Gastroesophageal sphincter (tissue), 3 donors: ENCODE measurements at regions not wholly inside any gene's neighbourhood (a gene's known extent, or its start where the extent isn't known, plus 50 kb on each side); places are given as distances from the start of the nearest gene placed in this dataset.

Source experiments
- POLR2A ChIP-seq, 2 donors: fragments of 450-650 bp; IDR thresholded peaks; one replicate each; pipeline ENCODE4 v1.6.1; 2017; ENCODE audit warnings: antibody characterized with exemption in 2 of 2, mild to moderate bottlenecking in 2 of 2, moderate library complexity in 1 of 2
- TF ChIP-seq, protein P1 (sequence below), 4 experiments: fragments of 200-600 bp in 2 of 4; fragments of 450-650 bp in 2 of 4; sonication (generic) in 1 of 4; IDR thresholded peaks; one replicate each; pipeline ENCODE4 v1.5.1; 2017 to 2019; ENCODE audit warnings: antibody characterized with exemption in 4 of 4, mild to moderate bottlenecking in 2 of 4, moderate library complexity in 2 of 4

DNA sequence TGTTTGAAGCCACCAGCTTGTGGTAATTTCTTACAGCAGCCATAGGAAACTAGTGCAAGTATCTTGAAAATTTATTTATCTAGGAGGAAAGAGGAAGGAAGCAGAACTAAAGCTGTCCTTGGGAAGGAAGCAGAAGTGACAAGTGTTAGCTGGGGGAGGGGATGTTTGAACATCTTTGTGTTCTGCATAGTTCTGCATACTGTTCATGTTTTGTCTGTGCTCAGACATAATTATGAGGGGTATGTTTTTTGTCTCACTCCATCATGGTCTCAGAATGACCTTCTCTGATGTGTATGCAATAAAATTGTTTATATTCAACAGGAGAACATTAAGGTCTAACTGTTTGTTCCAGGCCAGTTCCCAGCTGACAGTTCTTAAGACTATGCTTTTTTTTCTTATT, 606.5 kb downstream of the GALC start:
- TF ChIP-seq POLR2A (IDR thresholded peaks at IDR 0.05): no peak
- TF ChIP-seq, protein P1, sequence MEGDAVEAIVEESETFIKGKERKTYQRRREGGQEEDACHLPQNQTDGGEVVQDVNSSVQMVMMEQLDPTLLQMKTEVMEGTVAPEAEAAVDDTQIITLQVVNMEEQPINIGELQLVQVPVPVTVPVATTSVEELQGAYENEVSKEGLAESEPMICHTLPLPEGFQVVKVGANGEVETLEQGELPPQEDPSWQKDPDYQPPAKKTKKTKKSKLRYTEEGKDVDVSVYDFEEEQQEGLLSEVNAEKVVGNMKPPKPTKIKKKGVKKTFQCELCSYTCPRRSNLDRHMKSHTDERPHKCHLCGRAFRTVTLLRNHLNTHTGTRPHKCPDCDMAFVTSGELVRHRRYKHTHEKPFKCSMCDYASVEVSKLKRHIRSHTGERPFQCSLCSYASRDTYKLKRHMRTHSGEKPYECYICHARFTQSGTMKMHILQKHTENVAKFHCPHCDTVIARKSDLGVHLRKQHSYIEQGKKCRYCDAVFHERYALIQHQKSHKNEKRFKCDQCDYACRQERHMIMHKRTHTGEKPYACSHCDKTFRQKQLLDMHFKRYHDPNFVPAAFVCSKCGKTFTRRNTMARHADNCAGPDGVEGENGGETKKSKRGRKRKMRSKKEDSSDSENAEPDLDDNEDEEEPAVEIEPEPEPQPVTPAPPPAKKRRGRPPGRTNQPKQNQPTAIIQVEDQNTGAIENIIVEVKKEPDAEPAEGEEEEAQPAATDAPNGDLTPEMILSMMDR (IDR thresholded peaks at IDR 0.05): no peak
